Nucleus accumbens (tissue), 56 donors: ENCODE measurements at regions not wholly inside any gene's neighbourhood (a gene's known extent, or its start where the extent isn't known, plus 50 kb on each side); places are given as distances from the start of the nearest gene placed in this dataset.
A peak's percentile ranks its signal among the peaks of the same experiment; 100 is the strongest.

ENCODE experiments used
- DNase-seq, 56 donors: peaks; one replicate each; lab custom pipeline; 2025; lab: John Stamatoyannopoulos, UW

GRCh38 chr20:53752583-53752970 is 158.9 kb upstream of the ZNF217 start:
- no peak for DNase-seq

- DNase-seq, result no peak
Measured at GRCh38 chr20:53751620-53752318, 158.1 kb upstream of the ZNF217 start.

GRCh38 chr20:53750827-53751619 is 157.4 kb upstream of the ZNF217 start:
- no peak for DNase-seq

GRCh38 chr20:53749499-53749898 is 155.9 kb upstream of the ZNF217 start:
- no peak for DNase-seq

- no peak for DNase-seq
Measured at GRCh38 chr20:53748821-53749421, 155.3 kb upstream of the ZNF217 start.

GRCh38 chr20:53748176-53748575 is 154.5 kb upstream of the ZNF217 start:
- no peak for DNase-seq

GRCh38 chr20:53743607-53744260 is 150.1 kb upstream of the ZNF217 start:
- DNase-seq, result no peak

- DNase-seq, result no peak
Measured at GRCh38 chr20:53742685-53743081, 149.0 kb upstream of the ZNF217 start.

- DNase-seq, result no peak
Measured at GRCh38 chr20:53741726-53742028, 148.0 kb upstream of the ZNF217 start.

GRCh38 chr20:53739799-53740785 is 146.5 kb upstream of the ZNF217 start:
- no peak for DNase-seq

- no peak for DNase-seq
Measured at GRCh38 chr20:53738945-53739798, 145.5 kb upstream of the ZNF217 start.

GRCh38 chr20:53738039-53738944 is 144.7 kb upstream of the ZNF217 start:
- peak in 42 of 56 donors; percentile 6 to 69 (median 26) for DNase-seq

GRCh38 chr20:53737396-53738038 is 143.9 kb upstream of the ZNF217 start:
- peak in 1 of 56 donors; percentile 23 for DNase-seq

GRCh38 chr20:53736757-53737395 is 143.2 kb upstream of the ZNF217 start:
- peak in 1 of 56 donors; percentile 4 for DNase-seq

GRCh38 chr20:53736122-53736756 is 142.6 kb upstream of the ZNF217 start:
- DNase-seq, result no peak

GRCh38 chr20:53735536-53736050 is 142.0 kb upstream of the ZNF217 start:
- DNase-seq, result no peak
